ENCODE measurements at regions not wholly inside any gene's neighbourhood (a gene's known extent, or its start where the extent isn't known, plus 50 kb on each side); places are given as distances from the start of the nearest gene placed in this dataset.

GRCh38 chr11:70915158-70915985 lies 337.0 kb downstream of the SHANK2 start:
- peak; percentile 88 for DNase-seq

- peak; percentile 18 for DNase-seq
Observed at GRCh38 chr11:70916351-70916750, 336.0 kb downstream of the SHANK2 start.

- DNase-seq: no peak
Observed at GRCh38 chr11:70918242-70918641, 334.1 kb downstream of the SHANK2 start.

- DNase-seq: no peak
Observed at GRCh38 chr11:70921804-70922203, 330.6 kb downstream of the SHANK2 start.

- DNase-seq: no peak
Observed at GRCh38 chr11:70924108-70924507, 328.3 kb downstream of the SHANK2 start.

GRCh38 chr11:70925238-70925637 lies 327.1 kb downstream of the SHANK2 start:
- DNase-seq: no peak

GRCh38 chr11:70926543-70927201 lies 325.7 kb downstream of the SHANK2 start:
- no peak for DNase-seq

GRCh38 chr11:70928854-70929598 lies 323.4 kb downstream of the SHANK2 start:
- DNase-seq: no peak

- no peak for DNase-seq
Observed at GRCh38 chr11:70930215-70930614, 322.2 kb downstream of the SHANK2 start.

GRCh38 chr11:70931430-70931829 lies 320.9 kb downstream of the SHANK2 start:
- no peak for DNase-seq

GRCh38 chr11:70933981-70934583 lies 318.3 kb downstream of the SHANK2 start:
- no peak for DNase-seq

GRCh38 chr11:70935006-70935768 lies 317.2 kb downstream of the SHANK2 start:
- no peak for DNase-seq

GRCh38 chr11:70942593-70942992 lies 309.8 kb downstream of the SHANK2 start:
- no peak for DNase-seq

GRCh38 chr11:70944141-70944540 lies 308.2 kb downstream of the SHANK2 start:
- no peak for DNase-seq

- DNase-seq: no peak
Observed at GRCh38 chr11:70944636-70945035, 307.7 kb downstream of the SHANK2 start.

GRCh38 chr11:70948398-70948797 lies 304.0 kb downstream of the SHANK2 start:
- no peak for DNase-seq

GRCh38 chr11:70948855-70949531 lies 303.4 kb downstream of the SHANK2 start:
- peak; percentile 68 for DNase-seq

- DNase-seq: no peak
Observed at GRCh38 chr11:70951139-70951804, 301.1 kb downstream of the SHANK2 start.

GRCh38 chr11:70952191-70952590 lies 300.2 kb downstream of the SHANK2 start:
- peak; percentile 37 for DNase-seq

GRCh38 chr11:70953720-70954119 lies 298.7 kb downstream of the SHANK2 start:
- DNase-seq: no peak

GRCh38 chr11:70954471-70954870 lies 297.9 kb downstream of the SHANK2 start:
- DNase-seq: no peak
